GM18861 (cell line): ENCODE measurements at regions not wholly inside any gene's neighbourhood (a gene's known extent, or its start where the extent isn't known, plus 50 kb on each side); places are given as distances from the start of the nearest gene placed in this dataset.
"Not testable (repeated sequence)": the region's sequence is repeated elsewhere in the genome, so short reads cannot be mapped to it uniquely, and the experiment has no call there.

Experiments used
- ATAC-seq: cut with Tn5 transposase; IDR thresholded peaks from one replicate; pipeline ENCODE4 v1.9.1; 2021; ENCODE audit not compliant: unreplicated experiment

DNA sequence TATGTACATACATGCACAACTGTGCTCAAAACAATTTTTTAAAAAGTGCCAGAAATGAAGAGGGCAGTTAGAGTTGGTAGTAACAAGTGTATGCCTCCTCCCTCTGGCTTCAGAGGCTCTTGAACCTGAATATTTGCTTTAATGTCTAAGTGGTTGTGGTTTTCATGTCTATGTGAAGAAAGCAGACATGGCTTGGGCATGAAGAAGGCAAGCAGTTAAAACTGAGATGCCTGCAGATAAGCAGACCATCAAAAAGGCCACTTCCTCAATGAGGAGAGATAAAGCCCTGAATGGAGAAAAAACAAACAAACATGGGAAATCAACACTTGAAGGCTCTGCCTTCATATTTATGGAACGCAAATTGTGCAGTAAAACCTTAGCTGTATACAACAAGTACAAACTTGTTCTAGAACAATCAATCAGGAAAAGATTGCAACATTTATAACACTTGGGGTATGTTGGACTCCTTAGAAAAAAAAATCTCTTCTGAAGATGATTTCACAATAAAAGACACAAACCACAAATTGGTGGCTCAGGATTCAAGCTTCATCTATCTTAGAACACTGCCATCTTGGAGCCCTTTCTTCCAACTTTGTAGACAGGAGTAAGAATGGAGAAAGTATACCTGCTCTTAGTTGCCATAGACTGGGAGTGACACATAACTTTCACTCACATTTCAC, 52.7 kb upstream of the PLA2G4A start:
- ATAC-seq, result no peak

DNA sequence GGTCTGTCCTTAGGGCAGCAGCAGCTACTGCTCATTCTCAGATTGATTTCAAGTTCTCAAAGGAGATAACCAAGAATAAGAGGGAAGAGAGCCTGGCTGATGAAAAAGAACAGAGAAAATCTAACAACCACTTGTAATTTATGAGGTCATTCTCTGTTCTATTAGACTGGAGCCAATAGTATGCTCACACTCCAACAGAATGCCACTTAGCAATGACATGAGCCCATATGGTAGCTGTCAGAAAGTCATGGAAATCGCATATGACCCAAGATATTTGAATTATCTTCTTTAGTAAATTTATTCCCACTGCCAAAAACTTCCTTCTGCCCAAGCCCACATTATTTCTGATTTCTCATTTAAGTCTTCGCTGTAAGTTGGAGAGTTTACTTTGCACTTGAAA, 53.7 kb upstream of the PLA2G4A start:
- ATAC-seq, result no peak

DNA sequence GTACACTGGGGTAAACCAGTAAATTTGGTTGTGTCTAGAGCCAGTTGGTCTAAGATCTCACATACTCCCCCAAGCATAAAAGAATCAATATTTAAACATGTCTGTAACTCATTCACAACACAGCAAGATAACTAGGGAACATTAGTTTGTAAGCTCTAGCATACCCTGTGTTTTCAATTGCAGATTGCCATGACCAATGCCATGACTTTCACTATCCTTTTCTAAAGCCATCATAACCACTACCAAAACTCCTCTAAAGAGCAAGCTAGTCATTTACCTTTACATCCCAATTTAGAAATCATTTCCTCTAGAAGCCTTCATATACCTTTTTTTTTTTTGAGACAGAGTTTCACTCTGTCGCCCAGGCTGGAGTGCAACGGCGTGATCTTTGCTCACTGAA, 56.5 kb upstream of the PLA2G4A start:
- peak; percentile 69 for ATAC-seq

DNA sequence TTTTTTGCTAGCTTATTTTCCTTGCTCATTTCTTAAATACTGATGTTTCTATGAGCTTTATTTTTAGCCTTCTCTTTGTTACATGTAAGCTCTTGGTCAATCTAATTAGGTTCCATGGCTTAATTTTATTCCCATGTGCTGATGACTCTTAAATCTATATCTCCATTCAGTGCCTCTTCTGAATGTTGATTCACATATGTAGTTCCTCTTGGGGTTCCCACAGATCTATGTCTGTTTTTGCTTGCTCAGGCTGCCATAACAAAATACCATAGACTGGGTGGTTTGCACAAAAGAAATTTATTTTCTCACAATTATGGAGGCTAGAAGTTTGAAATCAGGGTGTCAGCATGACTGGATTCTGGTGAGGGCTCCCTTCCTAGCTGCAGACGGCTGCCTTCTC, 58.3 kb upstream of the PLA2G4A start:
- ATAC-seq, result no peak

DNA sequence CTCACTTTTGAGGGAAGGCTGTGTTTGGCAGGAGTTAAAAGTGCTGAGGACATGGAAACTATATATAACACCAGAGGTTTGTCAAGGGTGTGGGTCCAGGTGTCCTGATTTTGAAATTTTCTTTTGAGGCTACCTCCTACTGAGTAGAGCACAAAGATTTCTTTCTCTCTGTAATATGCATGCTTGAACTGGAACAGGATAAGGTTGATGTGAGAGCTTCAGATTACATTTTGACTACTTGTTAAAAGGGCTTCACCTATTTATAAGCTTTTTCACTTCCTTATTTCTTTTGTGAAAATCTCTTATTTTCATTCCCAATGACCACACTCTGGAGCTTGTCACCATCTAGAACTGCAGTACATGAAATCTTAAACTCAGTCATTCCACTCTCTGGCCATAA, 59.8 kb upstream of the PLA2G4A start:
- ATAC-seq, result peak; percentile 67

DNA sequence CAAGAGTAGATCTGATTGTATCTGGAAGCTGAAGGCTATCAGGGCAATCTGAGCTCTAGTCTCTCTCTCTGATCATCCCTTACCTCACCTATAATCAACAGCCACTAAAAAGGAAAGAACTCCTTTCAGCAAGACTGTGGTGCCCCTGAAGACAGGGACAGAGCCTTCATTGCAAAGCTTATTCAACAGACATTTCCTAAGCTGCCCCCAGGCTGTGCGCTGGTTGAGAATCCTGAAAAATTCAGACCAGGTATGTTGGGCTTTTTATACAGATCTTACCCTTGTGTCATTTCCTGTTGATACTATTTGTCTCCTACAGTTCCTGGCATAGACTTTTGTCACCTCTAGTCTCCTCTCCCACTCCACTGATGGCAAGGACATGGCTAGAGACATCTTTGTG, 63.3 kb upstream of the PLA2G4A start:
- no peak for ATAC-seq

DNA sequence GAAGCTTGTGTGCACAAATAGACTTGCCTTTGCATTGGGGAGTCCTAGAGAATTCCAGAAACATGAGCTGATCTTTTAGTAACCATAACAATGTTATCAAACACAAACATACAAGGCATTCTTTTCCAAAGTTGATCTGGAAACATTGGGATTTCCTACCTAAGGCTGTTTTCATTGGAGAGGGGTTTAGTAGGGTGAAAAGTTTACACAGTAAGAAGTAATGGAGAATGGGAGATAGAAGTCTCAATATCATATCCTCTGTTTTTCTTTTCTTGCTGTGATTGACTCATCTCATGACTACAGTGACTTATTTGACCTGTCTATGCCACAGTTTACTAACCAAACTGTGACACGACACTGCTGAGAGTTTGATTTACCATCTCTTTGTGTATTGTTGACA, 65.6 kb upstream of the PLA2G4A start:
- ATAC-seq, result peak; percentile 81

DNA sequence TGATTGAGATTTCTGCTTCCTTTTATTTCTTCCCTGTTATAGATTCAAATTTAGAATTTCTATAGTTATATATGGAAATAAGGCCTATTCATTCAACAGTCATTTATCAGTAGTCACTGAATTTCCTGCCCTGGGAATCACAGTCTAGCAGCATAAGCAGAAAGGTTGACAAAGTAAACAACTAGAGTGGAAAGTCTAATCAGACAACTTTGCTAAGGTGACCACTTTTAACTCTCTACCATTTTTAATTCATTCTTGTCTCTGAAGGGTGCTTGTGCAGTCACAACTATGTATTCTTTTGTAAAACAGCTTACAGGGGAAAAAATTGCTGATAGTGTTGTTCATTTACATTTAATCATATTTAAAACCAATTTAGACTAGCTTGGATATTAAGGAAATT, 66.1 kb upstream of the PLA2G4A start:
- no peak for ATAC-seq

DNA sequence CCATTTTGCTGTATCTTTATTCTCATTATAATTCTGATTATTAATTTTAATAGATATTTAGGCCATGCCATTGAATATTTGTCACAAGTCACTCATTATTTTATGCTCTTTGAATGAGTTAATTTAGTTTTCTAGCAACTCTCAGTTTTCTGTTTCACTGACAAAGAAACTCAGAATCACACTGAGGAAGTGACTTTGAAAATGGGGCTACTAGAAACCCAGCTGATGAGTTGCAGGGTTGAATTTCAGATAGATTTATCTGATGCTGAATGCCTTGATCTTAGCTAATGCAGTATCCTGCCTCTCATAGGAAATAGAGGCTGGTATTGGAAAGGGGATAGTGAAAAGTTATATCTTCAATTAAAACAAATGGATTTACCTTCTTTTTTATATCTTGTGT, 67.4 kb upstream of the PLA2G4A start:
- no peak for ATAC-seq

DNA sequence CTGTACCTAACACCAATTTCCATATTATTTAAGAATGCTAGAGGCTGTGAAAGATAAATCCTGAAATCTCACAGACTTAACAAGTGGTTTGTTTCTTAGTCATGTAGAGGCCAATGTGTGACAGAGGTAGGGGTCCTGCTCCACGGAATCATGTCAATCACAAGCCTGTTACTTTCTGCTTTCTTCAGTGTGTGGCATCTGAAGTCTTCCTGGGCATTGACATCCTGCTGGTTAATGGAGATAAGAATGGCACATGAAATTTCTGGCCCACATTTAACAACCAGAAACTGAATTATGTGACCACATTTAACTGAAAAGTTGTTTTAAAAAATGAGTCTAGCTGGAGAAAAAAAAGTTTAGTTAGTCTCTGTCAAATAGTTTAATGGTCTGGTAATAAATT, 68.3 kb upstream of the PLA2G4A start:
- ATAC-seq, result no peak

DNA sequence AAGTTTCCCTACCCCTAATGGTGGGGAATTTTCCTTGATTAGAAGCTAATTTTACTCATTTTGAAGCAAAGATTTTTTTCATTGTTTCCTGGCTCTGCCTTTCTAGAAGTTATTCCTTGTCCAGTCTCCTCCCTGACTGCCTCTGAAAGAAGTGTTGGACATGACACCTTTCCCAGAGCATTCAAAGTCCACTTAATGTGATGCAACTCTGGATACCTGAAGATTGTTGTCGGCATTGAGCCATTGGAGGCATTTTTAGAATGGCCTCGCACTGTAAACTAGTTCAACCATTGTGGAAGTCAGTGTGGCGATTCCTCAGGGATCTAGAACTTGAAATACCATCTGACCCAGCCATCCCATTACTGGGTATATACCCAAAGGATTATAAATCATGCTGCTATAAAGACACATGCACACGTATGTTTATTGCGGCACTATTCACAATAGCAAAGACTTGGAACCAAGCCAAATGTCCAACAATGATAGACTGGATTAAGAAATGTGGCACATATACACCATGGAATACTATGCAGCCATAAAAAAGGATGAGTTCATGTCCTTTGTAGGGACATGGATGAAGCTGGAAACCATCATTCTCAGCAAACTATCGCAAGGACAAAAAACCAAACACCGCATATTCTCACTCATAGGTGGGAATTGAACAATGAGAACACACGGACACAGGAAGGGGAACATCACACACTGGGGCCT, 69.7 kb upstream of the PLA2G4A start:
- not testable (repeated sequence) for ATAC-seq

DNA sequence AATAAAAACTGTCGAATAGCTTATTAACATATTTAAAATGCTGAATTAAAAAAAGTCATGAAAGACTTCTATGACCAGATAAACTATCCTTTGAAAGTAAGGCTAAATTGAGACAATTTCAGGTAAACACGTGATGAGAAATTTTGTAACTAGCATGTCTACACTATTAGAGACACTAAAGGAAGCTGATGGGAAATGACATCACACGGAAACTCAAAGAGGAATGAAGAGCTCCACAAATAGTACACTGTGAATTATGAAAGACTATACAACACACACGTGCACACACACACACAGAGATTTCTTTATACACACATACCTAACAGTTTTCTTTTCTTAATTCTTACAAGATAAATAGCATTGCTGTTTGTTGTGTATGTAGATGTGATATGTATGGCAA, 70.9 kb upstream of the PLA2G4A start:
- no peak for ATAC-seq

DNA sequence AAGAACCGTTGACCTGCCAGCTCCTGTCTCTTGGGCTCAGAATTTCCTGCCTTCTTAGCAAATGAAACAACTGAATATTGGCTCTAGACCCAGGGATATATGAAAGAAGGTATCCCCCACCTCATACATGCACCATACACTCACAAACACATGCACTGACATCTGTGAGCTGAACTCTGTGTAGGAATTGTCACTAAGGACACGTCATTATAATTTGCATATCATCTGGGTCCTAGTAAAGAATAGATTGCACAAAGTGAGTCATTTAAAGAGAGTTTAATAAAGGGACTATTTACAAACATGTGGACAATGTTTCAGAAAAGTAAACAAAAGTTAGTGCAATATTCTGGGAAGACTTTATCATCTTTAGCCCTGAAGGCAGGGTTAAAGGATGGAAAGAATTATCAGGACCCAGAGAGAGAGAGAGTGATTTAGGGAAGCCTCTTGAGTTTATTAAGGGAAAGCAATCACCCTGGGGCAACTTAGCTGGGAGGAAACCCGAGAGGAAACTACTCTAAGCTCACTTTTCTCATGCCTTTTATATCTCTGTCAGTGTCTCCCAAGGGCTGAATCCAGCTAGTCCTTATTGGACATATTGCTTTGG, 74.1 kb upstream of the PLA2G4A start:
- ATAC-seq, result no peak

DNA sequence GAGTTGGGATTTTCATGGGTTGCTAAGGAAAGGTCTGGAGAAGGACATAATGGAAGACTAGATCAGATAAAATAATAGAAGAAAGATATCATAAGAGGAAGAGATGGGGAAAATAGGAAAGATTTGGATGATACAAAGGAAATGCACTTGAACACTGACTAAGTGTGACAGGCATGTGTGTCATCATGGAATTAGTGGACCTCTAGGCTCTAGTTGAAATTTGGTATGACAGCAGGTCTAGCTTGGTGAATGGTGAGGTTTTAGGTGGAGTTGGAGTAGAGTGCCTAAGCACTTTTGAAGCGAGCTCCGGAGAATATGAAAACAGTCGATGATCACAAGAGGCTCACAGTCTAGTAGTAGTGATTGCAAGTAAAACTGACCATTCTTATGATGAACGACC, 73.0 kb upstream of the PTGS2 start:
- ATAC-seq, result no peak

DNA sequence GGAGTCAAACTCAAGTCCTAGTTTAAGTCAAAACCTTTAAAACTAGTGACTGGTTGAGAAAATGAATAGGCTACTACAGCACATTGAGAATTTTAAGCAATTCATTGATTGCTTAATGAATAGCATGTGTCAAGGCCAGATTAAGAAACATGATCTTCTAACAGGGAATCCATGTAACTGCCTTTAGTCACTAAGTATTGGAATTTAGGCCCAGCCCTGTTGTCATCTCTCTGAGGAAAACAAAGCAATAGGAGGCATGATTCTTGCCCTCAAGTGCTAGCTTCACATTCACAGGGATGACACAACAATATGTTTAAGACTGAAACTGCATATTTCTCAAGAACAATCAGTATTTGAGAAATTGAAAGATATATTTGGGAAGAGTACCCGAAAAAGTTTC, 70.0 kb upstream of the PTGS2 start:
- no peak for ATAC-seq

DNA sequence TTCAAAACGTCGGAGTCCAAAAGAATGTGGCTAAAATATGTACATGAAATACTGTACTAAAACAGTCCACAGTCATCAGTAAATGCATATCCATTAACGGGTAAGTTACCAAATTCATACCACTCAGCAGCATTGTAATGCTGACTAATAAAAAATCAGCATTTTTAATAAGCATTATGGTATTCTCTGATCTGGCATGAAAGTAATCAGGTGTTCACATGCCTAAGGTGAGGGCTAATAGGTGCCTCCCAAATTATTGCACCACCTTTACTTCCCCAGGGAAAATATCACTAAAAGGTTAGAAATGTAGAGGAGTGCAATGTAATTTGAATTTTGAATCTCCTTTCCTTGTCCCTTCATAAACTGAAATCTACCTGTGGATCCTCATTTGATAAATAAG, 69.6 kb upstream of the PTGS2 start:
- no peak for ATAC-seq

DNA sequence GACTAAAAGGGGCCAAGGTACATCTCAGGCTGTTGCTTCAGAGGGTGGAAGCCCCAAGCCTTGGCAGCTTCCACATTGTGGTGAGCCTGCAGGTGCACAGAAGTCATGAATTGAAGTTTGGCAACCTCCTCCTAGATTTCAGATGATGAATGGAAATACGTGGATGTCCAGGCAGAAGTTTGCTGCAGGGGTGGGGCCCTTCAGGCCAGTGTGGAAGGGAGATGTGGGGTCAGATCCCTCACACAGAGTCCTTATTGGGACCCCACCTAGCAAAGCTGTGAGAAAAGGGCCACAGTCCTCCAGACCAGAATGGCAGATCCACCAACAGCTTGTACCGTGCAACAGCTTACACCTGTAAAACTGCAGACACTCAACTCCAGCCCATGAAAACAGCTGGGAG, 67.4 kb upstream of the PTGS2 start:
- ATAC-seq, result no peak

DNA sequence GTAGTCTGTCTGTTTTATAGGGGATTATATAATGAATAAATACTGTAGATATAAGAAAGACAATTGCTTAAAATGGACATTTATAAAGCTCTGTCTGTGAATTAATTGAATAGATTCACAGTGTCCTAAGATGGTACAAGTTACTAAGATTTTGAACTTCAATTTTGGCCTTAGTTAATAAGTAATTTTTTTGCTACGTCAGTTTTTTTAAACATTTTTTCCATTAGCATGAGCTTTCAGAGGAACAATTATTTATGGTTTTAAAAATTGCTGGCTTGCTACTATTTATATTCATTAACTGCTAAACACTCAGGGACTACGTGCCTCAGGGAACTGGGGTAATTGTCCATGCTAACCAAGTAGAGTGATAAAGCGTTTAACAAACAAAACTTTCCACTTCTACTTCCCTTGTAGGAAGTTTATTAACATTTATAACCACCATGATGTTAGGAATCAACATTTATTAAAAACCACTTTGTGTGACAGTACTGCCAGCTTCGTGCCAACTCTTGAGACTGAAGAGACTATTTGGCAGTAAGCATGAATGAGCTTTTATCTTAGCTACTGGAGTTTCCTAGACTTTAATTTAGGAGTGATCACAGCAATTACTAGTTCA, 65.4 kb upstream of the PTGS2 start:
- ATAC-seq, result no peak

DNA sequence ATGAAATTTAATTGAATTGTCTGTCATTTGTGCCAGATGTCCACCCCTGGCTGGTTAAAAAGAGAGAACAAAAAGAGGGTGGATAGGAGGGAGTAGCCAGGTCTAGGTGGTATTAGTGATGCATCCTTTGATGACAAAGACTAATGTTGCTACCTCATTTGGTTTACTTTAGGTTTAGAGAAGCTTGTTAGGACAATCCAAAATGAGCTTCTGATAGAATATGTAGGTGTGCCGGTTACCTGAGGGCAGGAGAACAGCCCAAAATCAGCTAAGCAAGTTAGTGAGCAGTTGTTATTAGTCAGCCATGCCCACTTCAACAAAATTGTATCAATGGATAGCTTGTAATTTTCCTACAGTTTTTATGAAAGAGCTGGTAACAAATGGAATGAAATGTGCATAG, 61.4 kb upstream of the PTGS2 start:
- ATAC-seq, result no peak

DNA sequence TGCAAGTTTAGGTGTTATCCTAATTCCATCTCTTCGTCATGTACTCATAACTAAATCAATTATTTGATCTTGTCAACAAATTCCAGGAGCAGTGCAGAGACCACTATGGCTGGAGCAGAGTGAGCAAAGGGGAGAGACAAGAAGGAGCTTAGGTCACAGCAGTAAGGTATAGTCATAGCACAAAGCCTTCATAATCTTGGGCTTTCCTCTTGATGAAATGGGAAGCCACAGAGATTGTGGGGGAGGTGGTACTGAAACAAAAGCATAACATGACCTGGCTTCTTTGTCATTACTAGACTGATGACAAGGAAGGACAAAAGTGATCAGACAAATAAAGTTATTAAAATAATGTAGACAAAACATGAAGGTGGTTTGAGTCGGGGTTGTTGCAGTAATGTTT, 60.1 kb upstream of the PTGS2 start:
- ATAC-seq, result no peak

DNA sequence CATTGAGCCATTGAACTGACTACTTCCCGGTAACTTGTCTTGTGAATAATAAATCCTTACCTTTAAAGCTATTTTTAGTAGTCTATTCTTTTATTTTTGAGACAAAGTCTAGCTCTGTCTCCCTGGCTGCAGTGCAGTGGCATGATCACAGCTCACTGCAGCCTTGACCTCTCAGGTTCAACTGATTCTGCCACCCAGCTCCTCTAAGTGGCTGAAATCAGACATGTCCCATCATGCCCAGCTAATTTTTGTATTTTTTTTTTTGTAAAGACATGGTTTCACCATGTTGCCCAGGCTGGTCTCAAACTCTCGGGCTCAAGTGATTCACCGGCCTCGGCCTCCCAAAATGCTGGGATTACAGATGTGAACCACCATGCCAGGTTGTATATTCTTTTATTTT, 59.3 kb upstream of the PTGS2 start:
- ATAC-seq, result no peak

DNA sequence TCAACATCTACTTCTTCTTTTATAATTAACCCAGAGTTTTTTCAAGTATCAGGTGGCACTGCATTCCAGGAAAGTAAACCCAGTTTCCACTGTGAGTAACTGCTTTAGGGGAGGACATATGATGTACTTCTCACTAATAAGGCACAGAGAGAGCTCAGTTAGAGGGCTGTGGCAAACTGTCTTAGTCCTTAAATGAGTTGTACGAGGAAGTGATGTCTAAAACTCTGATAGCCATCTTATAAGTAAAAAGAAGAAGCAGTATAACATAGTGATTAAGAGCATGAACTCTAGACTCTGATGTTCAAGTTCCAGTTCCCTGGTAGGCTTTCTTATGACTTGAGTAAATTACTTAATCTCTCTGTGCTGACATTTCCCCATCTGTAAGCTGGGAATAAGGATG, 58.7 kb upstream of the PTGS2 start:
- ATAC-seq, result peak; percentile 78
